GM21786 (cell line): ENCODE measurements at regions not wholly inside any gene's neighbourhood (a gene's known extent, or its start where the extent isn't known, plus 50 kb on each side); places are given as distances from the start of the nearest gene placed in this dataset.

Source experiments
- ATAC-seq: cut with Tn5 transposase; IDR thresholded peaks from one replicate; pipeline ENCODE4 v1.9.1; 2021; ENCODE audit not compliant: unreplicated experiment

GRCh38 chr4:157574606-157575005 is 354.1 kb downstream of the GRIA2 start:
- no peak for ATAC-seq

- no peak for ATAC-seq
These were observed 352.4 kb downstream of the GRIA2 start for GRCh38 chr4:157572951-157573350.

DNA sequence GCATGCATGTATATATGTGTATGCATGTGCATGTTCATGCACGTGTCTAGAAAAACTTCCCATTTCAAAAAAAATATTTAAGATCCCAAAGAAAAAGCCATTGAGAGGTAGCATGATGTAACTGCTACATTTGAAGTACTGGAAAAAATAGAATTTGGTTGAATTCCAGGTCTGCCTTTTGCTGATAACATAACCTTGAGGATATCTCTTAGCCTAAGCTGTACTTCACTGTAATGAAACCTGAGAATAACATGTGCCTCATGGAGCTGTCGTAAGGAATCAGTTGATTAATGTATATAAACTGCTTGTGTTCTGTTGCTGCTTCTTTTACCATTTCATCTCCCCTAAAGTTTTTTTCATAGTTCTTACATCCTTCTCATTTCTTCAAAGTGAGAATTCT is 351.8 kb downstream of the GRIA2 start:
- no peak for ATAC-seq

- ATAC-seq: no peak
These were observed 344.2 kb downstream of the GRIA2 start for GRCh38 chr4:157564771-157565170.

- ATAC-seq: no peak
These were observed 343.7 kb downstream of the GRIA2 start for GRCh38 chr4:157564218-157564617.

DNA sequence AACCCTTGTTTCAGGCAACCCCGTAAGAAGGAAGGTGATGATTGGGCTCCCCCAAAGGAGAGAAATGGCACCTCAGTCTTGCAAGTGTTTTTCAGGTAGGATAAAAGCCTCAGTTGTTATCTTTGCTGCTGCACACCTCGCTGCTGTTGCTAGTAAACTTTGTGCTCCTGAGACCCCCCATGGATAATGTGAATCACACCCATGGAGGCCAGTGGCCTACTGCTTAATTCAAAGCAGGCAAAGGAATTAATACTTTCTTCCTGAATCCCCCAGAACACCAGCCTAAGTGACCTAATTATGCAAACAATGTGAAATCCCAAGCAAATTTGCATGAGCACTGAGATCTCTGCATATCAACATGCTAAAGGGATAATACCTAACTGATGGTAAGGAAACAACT is 337.5 kb downstream of the GRIA2 start:
- no peak for ATAC-seq

DNA sequence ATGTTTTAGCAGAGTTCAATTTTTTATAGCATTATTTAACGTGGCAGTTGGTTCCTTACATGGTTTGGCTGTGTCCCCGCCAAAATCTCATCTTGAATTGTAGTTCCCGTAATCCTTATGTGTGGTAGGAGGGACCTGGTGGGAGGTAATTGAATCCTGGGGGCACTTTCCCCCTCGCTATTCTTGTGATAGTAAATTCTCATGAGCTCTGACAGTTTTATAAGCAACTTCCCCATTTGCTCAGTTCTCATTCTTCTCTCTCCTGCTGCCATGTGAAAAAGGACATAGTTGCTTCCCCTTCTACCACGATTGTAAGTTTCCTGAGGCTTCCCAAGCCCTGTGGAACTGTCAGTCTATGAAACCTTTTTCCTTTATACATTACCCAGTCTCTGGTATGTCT is 329.5 kb downstream of the GRIA2 start:
- no peak for ATAC-seq

DNA sequence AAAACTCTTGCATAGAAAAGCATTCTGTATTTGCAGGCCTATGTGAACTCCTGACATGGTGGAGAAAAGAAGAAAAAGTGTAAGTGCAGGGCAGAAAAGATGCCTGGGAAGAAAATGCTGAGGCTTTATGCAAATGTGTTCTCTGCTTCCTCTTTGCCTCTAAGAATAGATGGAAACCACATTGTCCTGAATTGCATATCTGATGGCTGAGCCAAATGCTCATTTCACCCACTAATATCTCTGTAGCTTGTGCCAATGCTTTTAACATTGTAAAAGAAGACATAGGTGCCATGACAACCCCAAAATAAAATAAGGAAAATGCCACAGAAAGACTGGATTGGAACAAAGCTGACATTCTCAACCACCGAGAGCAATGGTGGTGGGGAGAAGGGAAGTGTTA is 307.4 kb downstream of the GRIA2 start:
- ATAC-seq: no peak

- no peak for ATAC-seq
These were observed 301.4 kb downstream of the GRIA2 start for GRCh38 chr4:157521906-157522305.

- no peak for ATAC-seq
These were observed 294.2 kb downstream of the GRIA2 start for GRCh38 chr4:157514711-157515110.

GRCh38 chr4:157509341-157509740 is 288.8 kb downstream of the GRIA2 start:
- no peak for ATAC-seq

DNA sequence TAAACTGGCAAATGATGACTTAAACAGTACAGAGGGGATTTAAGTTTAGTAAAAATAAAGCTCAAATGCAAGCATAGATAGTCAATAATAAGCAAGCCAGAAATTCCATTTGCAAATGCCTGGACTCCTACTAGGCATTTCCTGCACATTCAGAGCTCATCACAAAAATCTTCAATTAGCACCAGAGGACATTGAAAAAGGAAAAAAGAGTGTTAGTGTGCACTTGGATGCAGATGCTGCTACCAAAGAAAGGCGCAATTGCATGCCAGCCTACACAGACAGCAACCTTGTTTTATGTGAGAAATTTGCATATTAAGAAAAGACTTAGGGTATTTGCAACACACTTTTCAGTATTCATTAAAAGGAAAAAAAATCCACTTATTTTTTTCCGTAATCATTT is 282.1 kb downstream of the GRIA2 start:
- ATAC-seq: no peak

DNA sequence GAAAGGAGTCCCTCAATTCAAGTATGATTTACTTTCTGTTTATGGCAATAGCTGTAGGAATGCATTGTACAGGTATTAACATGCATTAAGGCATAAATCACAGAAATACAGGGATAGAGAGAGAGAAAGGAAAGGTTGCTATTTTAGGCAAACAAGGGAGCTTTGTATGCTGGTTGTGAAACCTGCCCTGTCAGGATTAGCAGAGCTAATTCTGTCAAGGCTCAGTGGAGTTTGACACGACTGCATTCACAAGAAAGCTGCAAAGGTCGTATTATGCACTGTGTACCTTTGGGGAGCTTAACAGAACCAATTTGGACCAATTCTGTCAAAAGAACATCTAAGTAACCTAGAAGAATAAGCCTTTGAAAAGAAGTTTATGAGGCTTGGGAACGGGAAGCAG is 239.3 kb downstream of the GRIA2 start:
- no peak for ATAC-seq

DNA sequence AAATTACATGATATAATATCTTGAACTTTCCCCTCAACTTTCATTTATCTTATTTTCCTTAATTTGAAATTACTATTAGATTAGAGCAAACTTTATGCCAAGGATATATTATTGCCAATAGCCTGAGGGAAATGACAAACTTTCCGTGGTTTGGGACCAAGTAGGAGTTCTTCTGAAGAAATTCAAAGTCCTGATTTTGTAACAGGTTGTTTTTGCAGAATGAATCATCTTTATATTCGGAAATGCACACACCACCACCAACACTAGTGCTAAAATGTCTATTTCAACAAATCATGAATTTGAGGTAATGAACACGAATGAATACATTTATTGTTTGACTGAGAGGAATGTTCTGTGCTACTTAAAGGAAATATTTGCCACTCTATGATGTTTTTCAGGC is 226.7 kb downstream of the GRIA2 start:
- no peak for ATAC-seq

DNA sequence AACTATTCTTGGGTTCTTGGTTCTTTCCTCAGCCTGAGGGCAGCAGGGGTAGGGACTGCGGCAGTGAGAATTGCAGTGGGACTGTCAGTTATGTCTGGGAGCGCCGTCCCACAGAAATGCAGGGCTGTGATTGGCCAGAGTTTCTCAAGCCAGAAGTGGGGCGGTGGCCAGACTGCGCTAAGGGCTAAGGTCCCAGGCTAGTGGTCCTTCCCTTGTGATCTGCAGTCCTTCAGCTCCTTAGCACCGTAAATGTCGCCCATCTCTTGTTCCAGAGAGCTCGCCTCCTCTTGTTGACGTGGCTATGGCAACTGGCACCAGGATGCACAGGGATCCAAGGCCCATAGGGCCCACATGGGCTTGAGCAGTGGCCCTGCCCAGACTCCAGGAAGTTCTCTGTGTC is 223.5 kb downstream of the GRIA2 start:
- no peak for ATAC-seq

DNA sequence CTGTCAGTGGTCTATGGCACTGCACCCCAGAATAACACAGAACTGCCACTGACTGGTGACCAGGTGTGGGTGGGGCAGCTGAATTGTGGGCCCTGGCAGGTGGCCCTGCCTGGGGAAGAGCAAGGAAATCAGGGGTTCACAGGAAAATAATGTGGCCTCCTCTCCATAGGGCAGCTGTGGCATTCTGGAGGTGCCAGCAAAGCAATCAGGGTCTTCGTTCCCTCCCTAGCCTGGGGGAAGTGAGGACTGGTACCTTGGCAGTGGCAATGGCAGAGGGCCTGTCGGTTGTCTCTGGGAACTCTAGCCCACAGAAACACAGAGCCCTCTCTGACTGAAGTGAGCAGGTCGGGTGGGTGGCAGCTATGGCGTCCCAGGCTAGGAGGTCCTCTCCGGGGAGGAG is 223.0 kb downstream of the GRIA2 start:
- no peak for ATAC-seq

GRCh38 chr4:157425897-157426296 is 205.4 kb downstream of the GRIA2 start:
- ATAC-seq: no peak

DNA sequence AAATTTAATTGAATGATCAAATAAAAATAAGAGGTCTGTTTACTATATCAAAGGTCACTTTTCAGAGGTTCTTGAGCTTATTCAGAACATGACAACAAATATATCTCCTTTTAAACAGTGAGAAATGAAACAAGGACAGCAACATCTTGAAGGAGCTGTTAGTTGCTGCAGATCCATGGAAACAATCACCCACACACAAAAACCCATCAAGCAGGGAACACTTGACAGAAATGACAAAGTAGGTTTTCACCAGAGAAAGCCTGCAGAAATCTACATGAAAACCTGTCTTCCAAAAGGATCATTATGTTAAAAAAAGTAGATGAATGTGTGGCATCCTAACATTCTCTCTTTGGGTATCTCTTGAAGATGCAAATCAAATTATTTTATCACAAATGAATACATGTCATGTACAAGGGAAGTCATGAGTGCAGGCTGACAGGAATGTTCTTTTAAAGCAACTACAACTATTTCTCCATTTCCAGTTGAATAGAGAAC is 203.0 kb downstream of the GRIA2 start:
- ATAC-seq: no peak

- ATAC-seq: no peak
These were observed 200.8 kb downstream of the GRIA2 start for GRCh38 chr4:157421365-157421764.
